ENCODE measurements at regions not wholly inside any gene's neighbourhood (a gene's known extent, or its start where the extent isn't known, plus 50 kb on each side); places are given as distances from the start of the nearest gene placed in this dataset.

- Histone ChIP-seq H3K4me3 (no peak overlapping the region), H3K4me1 (peaks cover 6% of the 10 kb centered on the region), H3K27ac (no peak overlapping the region), H3K36me3 (no peaks in the 10 kb centered on the region), H4K20me1 (no peaks in the 10 kb centered on the region), H3K9ac (no peak overlapping the region), H3K9me3 (no peaks in the 10 kb centered on the region), H3K4me2 (no peak overlapping the region), H3K27me3 (no peaks in the 10 kb centered on the region)
- no peak for TF ChIP-seq Cebpa-rat (IDR thresholded peaks at IDR 0.05)
Observed at GRCh38 chr9:119078015-119078414, 291.2 kb downstream of the BRINP1 start.

GRCh38 chr9:119083673-119084072, 285.6 kb downstream of the BRINP1 start:
- Histone ChIP-seq H3K4me1 (no peaks in the 10 kb centered on the region), H3K9me3 (no peaks in the 10 kb centered on the region), H3K4me2 (no peak overlapping the region), H3K9ac (no peak overlapping the region), H3K27ac (no peak overlapping the region), H3K27me3 (no peaks in the 10 kb centered on the region), H3K4me3 (no peak overlapping the region), H3K36me3 (no peaks in the 10 kb centered on the region), H4K20me1 (no peaks in the 10 kb centered on the region)
- no peak for TF ChIP-seq Cebpa-rat (IDR thresholded peaks at IDR 0.05)

- Histone ChIP-seq H4K20me1 (no peaks in the 10 kb centered on the region), H3K27ac (no peak overlapping the region), H3K36me3 (no peaks in the 10 kb centered on the region), H3K4me1 (no peaks in the 10 kb centered on the region), H3K4me2 (no peak overlapping the region), H3K4me3 (no peak overlapping the region), H3K27me3 (no peaks in the 10 kb centered on the region), H3K9ac (no peak overlapping the region), H3K9me3 (no peaks in the 10 kb centered on the region)
- TF ChIP-seq Cebpa-rat (IDR thresholded peaks at IDR 0.05) = no peak
Observed at GRCh38 chr9:119086590-119086989, 282.6 kb downstream of the BRINP1 start.

- no peak overlapping the region for H3K27ac ChIP-seq
- H3K27me3 ChIP-seq = no peaks in the 10 kb centered on the region
Observed at GRCh38 chr9:119088002-119088547, 281.2 kb downstream of the BRINP1 start.

GRCh38 chr9:119091074-119091473, 278.2 kb downstream of the BRINP1 start:
- Histone ChIP-seq H3K27ac (no peak overlapping the region), H3K9me3 (no peaks in the 10 kb centered on the region), H3K4me1 (no peaks in the 10 kb centered on the region), H4K20me1 (no peaks in the 10 kb centered on the region), H3K4me2 (no peak overlapping the region), H3K27me3 (no peaks in the 10 kb centered on the region), H3K36me3 (no peaks in the 10 kb centered on the region), H3K9ac (no peak overlapping the region), H3K4me3 (no peak overlapping the region)
- TF ChIP-seq Cebpa-rat (IDR thresholded peaks at IDR 0.05) = no peak

More at GRCh38 chr9:119088002-119088547, 281.2 kb downstream of the BRINP1 start:
- no peaks in the 10 kb centered on the region for H3K36me3 ChIP-seq
- no peak for TF ChIP-seq Cebpa-rat (IDR thresholded peaks at IDR 0.05)
- no peaks in the 10 kb centered on the region for H3K9me3 ChIP-seq
- no peak overlapping the region for H3K4me3 ChIP-seq
- no peaks in the 10 kb centered on the region for H4K20me1 ChIP-seq
- no peaks in the 10 kb centered on the region for H3K4me1 ChIP-seq
- H3K9ac ChIP-seq = no peak overlapping the region
- H3K4me2 ChIP-seq = no peak overlapping the region

- H3K4me2 ChIP-seq = no peak overlapping the region
- no peak overlapping the region for H3K4me3 ChIP-seq
- no peak overlapping the region for H3K9ac ChIP-seq
- no peak overlapping the region for H3K27ac ChIP-seq
- no peak for TF ChIP-seq Cebpa-rat (IDR thresholded peaks at IDR 0.05)
- H3K4me1 ChIP-seq = no peaks in the 10 kb centered on the region
- no peaks in the 10 kb centered on the region for H3K27me3 ChIP-seq
- H3K9me3 ChIP-seq = no peaks in the 10 kb centered on the region
- H4K20me1 ChIP-seq = no peaks in the 10 kb centered on the region
- H3K36me3 ChIP-seq = no peaks in the 10 kb centered on the region
Observed at GRCh38 chr9:119092125-119092524, 277.1 kb downstream of the BRINP1 start.

- Histone ChIP-seq H3K9ac (no peak overlapping the region), H3K4me3 (no peak overlapping the region), H3K4me2 (no peak overlapping the region), H3K9me3 (no peaks in the 10 kb centered on the region), H3K27me3 (no peaks in the 10 kb centered on the region), H4K20me1 (no peaks in the 10 kb centered on the region), H3K36me3 (no peaks in the 10 kb centered on the region), H3K4me1 (no peaks in the 10 kb centered on the region), H3K27ac (no peak overlapping the region)
- TF ChIP-seq Cebpa-rat (IDR thresholded peaks at IDR 0.05) = no peak
Observed at GRCh38 chr9:119094086-119094485, 275.1 kb downstream of the BRINP1 start.

GRCh38 chr9:119095072-119095471, 274.2 kb downstream of the BRINP1 start:
- no peak overlapping the region for H3K9ac ChIP-seq
- no peaks in the 10 kb centered on the region for H4K20me1 ChIP-seq
- no peaks in the 10 kb centered on the region for H3K27me3 ChIP-seq
- no peak overlapping the region for H3K27ac ChIP-seq
- H3K4me2 ChIP-seq = no peak overlapping the region
- TF ChIP-seq Cebpa-rat (IDR thresholded peaks at IDR 0.05) = no peak
- H3K4me1 ChIP-seq = no peaks in the 10 kb centered on the region
- H3K4me3 ChIP-seq = no peak overlapping the region
- no peaks in the 10 kb centered on the region for H3K36me3 ChIP-seq
- H3K9me3 ChIP-seq = no peaks in the 10 kb centered on the region

- Histone ChIP-seq H3K9me3 (no peaks in the 10 kb centered on the region), H3K4me1 (no peaks in the 10 kb centered on the region), H3K4me3 (no peak overlapping the region), H3K36me3 (no peaks in the 10 kb centered on the region), H3K27ac (no peak overlapping the region), H3K27me3 (no peaks in the 10 kb centered on the region), H4K20me1 (no peaks in the 10 kb centered on the region), H3K9ac (no peak overlapping the region), H3K4me2 (no peak overlapping the region)
- TF ChIP-seq Cebpa-rat (IDR thresholded peaks at IDR 0.05) = no peak
Observed at GRCh38 chr9:119101048-119101447, 268.2 kb downstream of the BRINP1 start.

- TF ChIP-seq Cebpa-rat (IDR thresholded peaks at IDR 0.05) = no peak
- no peak overlapping the region for H3K9ac ChIP-seq
- no peak overlapping the region for H3K4me3 ChIP-seq
- H3K9me3 ChIP-seq = no peaks in the 10 kb centered on the region
- no peaks in the 10 kb centered on the region for H4K20me1 ChIP-seq
- no peaks in the 10 kb centered on the region for H3K36me3 ChIP-seq
- H3K4me2 ChIP-seq = no peak overlapping the region
- no peaks in the 10 kb centered on the region for H3K27me3 ChIP-seq
- no peaks in the 10 kb centered on the region for H3K4me1 ChIP-seq
- H3K27ac ChIP-seq = no peak overlapping the region
Observed at GRCh38 chr9:119114681-119115080, 254.6 kb downstream of the BRINP1 start.
